NT2/D1 (cell line): ENCODE measurements at regions not wholly inside any gene's neighbourhood (a gene's known extent, or its start where the extent isn't known, plus 50 kb on each side); places are given as distances from the start of the nearest gene placed in this dataset.

Experiments
- DNase-seq: peaks from one replicate; pipeline ENCODE4 v3.0.0-alpha.2; 2011; ENCODE audit warnings: low read depth, low spot score
- H3K27me3 ChIP-seq: 2 replicates; pipeline ENCODE4 v1.6.0; 2011; ENCODE audit warnings: mild to moderate bottlenecking; ENCODE audit not compliant: insufficient read length, insufficient read depth
- H3K36me3 ChIP-seq: 2 replicates; pipeline ENCODE4 v1.6.1; 2011; ENCODE audit warnings: mild to moderate bottlenecking, low read length, mixed read lengths; ENCODE audit not compliant: insufficient read depth, insufficient read length
- H3K4me1 ChIP-seq: 2 replicates; pipeline ENCODE4 v1.5.1; 2011; ENCODE audit not compliant: insufficient read depth, insufficient read length
- H3K4me3 ChIP-seq: 2 replicates; pipeline ENCODE4 v1.5.1; 2011; ENCODE audit warnings: low read depth; ENCODE audit not compliant: insufficient read length
- H3K9ac ChIP-seq: 2 replicates; pipeline ENCODE4 v1.6.0; 2011; ENCODE audit warnings: low read depth; ENCODE audit not compliant: insufficient read length
- H3K9me3 ChIP-seq: 2 replicates; pipeline ENCODE4 v1.5.1; 2011; ENCODE audit warnings: mild to moderate bottlenecking, low read length; ENCODE audit not compliant: insufficient read depth
- SUZ12 ChIP-seq: IDR thresholded peaks from 2 replicates; pipeline ENCODE4 v1.6.1; 2011; ENCODE audit not compliant: insufficient read length, insufficient read depth; ENCODE audit errors: extremely low read depth
- YY1 ChIP-seq: IDR thresholded peaks from 2 replicates; pipeline ENCODE4 v1.6.1; 2011; ENCODE audit not compliant: insufficient read length, insufficient read depth
- ZNF274 ChIP-seq: IDR thresholded peaks from 2 replicates; pipeline ENCODE4 v1.6.1; 2011; ENCODE audit warnings: mild to moderate bottlenecking, low read depth, low read length

GRCh38 chr5:6261256-6261655, 117.1 kb downstream of the MED10 start:
- no peaks in the 10 kb centered on the region for H3K27me3 ChIP-seq
- no peak overlapping the region for H3K4me3 ChIP-seq
- no peak overlapping the region for H3K9ac ChIP-seq
- no peaks in the 10 kb centered on the region for H3K36me3 ChIP-seq
- no peaks in the 10 kb centered on the region for H3K9me3 ChIP-seq
- no peak for DNase-seq
- no peaks in the 10 kb centered on the region for H3K4me1 ChIP-seq
- TF ChIP-seq YY1 (no peak), SUZ12 (no peak), ZNF274 (no peak)

- Histone ChIP-seq H3K4me1 (no peaks in the 10 kb centered on the region), H3K27me3 (no peaks in the 10 kb centered on the region), H3K36me3 (no peaks in the 10 kb centered on the region), H3K9me3 (no peaks in the 10 kb centered on the region), H3K4me3 (no peak overlapping the region), H3K9ac (no peak overlapping the region)
- TF ChIP-seq SUZ12 = no peak
- TF ChIP-seq YY1 = no peak
- no peak for TF ChIP-seq ZNF274
- no peak for DNase-seq
These were observed 117.5 kb downstream of the MED10 start for GRCh38 chr5:6260846-6261245.

- Histone ChIP-seq H3K4me1 (no peaks in the 10 kb centered on the region), H3K4me3 (no peak overlapping the region), H3K9ac (no peak overlapping the region), H3K9me3 (no peaks in the 10 kb centered on the region), H3K27me3 (no peaks in the 10 kb centered on the region), H3K36me3 (no peaks in the 10 kb centered on the region)
- no peak for DNase-seq
- no peak for TF ChIP-seq YY1
- no peak for TF ChIP-seq SUZ12
- no peak for TF ChIP-seq ZNF274
These were observed 121.4 kb downstream of the MED10 start for GRCh38 chr5:6256901-6257300.

- TF ChIP-seq SUZ12 (no peak), YY1 (no peak), ZNF274 (no peak)
- H3K9me3 ChIP-seq = no peaks in the 10 kb centered on the region
These were observed 122.4 kb downstream of the MED10 start for GRCh38 chr5:6255956-6256355.

GRCh38 chr5:6253846-6254245, 124.5 kb downstream of the MED10 start:
- H3K4me1 ChIP-seq = no peaks in the 10 kb centered on the region
- no peak for TF ChIP-seq YY1
- TF ChIP-seq ZNF274 = no peak
- no peak for TF ChIP-seq SUZ12
- DNase-seq = no peak
- no peaks in the 10 kb centered on the region for H3K27me3 ChIP-seq
- H3K36me3 ChIP-seq = no peaks in the 10 kb centered on the region
- no peaks in the 10 kb centered on the region for H3K9me3 ChIP-seq
- H3K9ac ChIP-seq = no peak overlapping the region
- no peak overlapping the region for H3K4me3 ChIP-seq

More at GRCh38 chr5:6255956-6256355, 122.4 kb downstream of the MED10 start:
- Histone ChIP-seq H3K9ac (no peak overlapping the region), H3K36me3 (no peaks in the 10 kb centered on the region), H3K27me3 (no peaks in the 10 kb centered on the region), H3K4me3 (no peak overlapping the region), H3K4me1 (no peaks in the 10 kb centered on the region)
- DNase-seq = no peak

GRCh38 chr5:6253281-6253680, 125.1 kb downstream of the MED10 start:
- H3K9ac ChIP-seq = no peak overlapping the region
- H3K4me3 ChIP-seq = no peak overlapping the region
- DNase-seq = no peak
- H3K4me1 ChIP-seq = no peaks in the 10 kb centered on the region
- no peaks in the 10 kb centered on the region for H3K36me3 ChIP-seq
- no peaks in the 10 kb centered on the region for H3K27me3 ChIP-seq
- no peaks in the 10 kb centered on the region for H3K9me3 ChIP-seq
- no peak for TF ChIP-seq YY1
- TF ChIP-seq SUZ12 = no peak
- TF ChIP-seq ZNF274 = no peak

- no peak for DNase-seq
These were observed 125.8 kb downstream of the MED10 start for GRCh38 chr5:6252581-6252980.

More at GRCh38 chr5:6252581-6252980, 125.8 kb downstream of the MED10 start:
- no peak for TF ChIP-seq SUZ12
- TF ChIP-seq YY1 = no peak
- no peak for TF ChIP-seq ZNF274
- no peak overlapping the region for H3K9ac ChIP-seq
- no peaks in the 10 kb centered on the region for H3K36me3 ChIP-seq
- no peaks in the 10 kb centered on the region for H3K9me3 ChIP-seq
- H3K4me1 ChIP-seq = no peaks in the 10 kb centered on the region
- no peak overlapping the region for H3K4me3 ChIP-seq
- H3K27me3 ChIP-seq = no peaks in the 10 kb centered on the region
